BLaER1 (cell line): ENCODE measurements at regions not wholly inside any gene's neighbourhood (a gene's known extent, or its start where the extent isn't known, plus 50 kb on each side); places are given as distances from the start of the nearest gene placed in this dataset.
A peak's percentile ranks its signal among the peaks of the same experiment; 100 is the strongest.

ENCODE experiments used
- H3K27ac ChIP-seq: shearing (Covaris generic); formaldehyde crosslinking; 2 replicates; pipeline ENCODE4 v1.8.1; 2022
- H3K27me3 ChIP-seq: shearing (Covaris generic); formaldehyde crosslinking; 2 replicates; pipeline ENCODE4 v1.8.1; 2022
- H3K36me3 ChIP-seq: shearing (Covaris generic); formaldehyde crosslinking; 2 replicates; pipeline ENCODE4 v1.8.1; 2022
- H3K4me1 ChIP-seq: shearing (Covaris generic); formaldehyde crosslinking; 2 replicates; pipeline ENCODE4 v1.8.1; 2022
- H3K4me2 ChIP-seq: shearing (Covaris generic); formaldehyde crosslinking; 2 replicates; pipeline ENCODE4 v1.8.1; 2022
- H3K4me3 ChIP-seq: shearing (Covaris generic); formaldehyde crosslinking; 2 replicates; pipeline ENCODE4 v1.8.1; 2022
- H3K9ac ChIP-seq: shearing (Covaris generic); formaldehyde crosslinking; 2 replicates; pipeline ENCODE4 v1.8.1; 2022
- H3K9me3 ChIP-seq: shearing (Covaris generic); formaldehyde crosslinking; 2 replicates; pipeline ENCODE4 v1.8.1; 2022
- H4K20me1 ChIP-seq: shearing (Covaris generic); formaldehyde crosslinking; 2 replicates; pipeline ENCODE4 v1.8.1; 2022
- Cebpa-rat ChIP-seq: shearing (Covaris generic); IDR thresholded peaks from 2 replicates; pipeline ENCODE4 v1.8.1; 2022

DNA sequence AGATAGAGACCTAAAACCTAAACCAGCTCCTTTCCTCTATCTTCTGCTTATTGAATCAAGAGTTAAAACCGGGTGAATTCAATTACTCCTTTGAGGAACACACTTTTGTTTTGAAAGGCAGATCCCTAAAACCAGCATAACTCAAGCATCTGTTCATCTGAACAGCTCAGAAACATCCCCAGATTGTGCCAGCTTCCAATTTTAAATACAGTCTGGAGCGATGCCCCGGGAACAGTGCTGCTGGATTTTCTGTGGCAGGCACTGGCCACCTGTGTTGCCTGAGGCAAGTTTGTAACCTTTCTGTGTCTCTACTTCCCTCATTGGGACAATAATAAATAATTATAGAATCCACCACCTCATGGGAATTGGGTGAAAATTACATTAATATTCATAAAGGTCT lies 281.4 kb upstream of the NFE2L3 start:
- H3K27me3 ChIP-seq: peaks cover 51% of the 10 kb centered on the region
- no peak overlapping the region for H3K4me3 ChIP-seq

GRCh38 chr7:25876092-25876491 lies 275.9 kb upstream of the NFE2L3 start:
- H3K27me3 ChIP-seq: no peaks in the 10 kb centered on the region
- no peak for TF ChIP-seq Cebpa-rat
- no peaks in the 10 kb centered on the region for H3K36me3 ChIP-seq
- H3K27ac ChIP-seq: no peak overlapping the region
- no peaks in the 10 kb centered on the region for H4K20me1 ChIP-seq
- no peak overlapping the region for H3K4me2 ChIP-seq
- no peaks in the 10 kb centered on the region for H3K9me3 ChIP-seq
- no peak overlapping the region for H3K9ac ChIP-seq
- no peak overlapping the region for H3K4me3 ChIP-seq
- peaks cover 12% of the 10 kb centered on the region for H3K4me1 ChIP-seq

More for the DNA sequence above, 281.4 kb upstream of the NFE2L3 start:
- Histone ChIP-seq H3K36me3 (no peaks in the 10 kb centered on the region), H3K4me1 (no peaks in the 10 kb centered on the region), H3K4me2 (no peak overlapping the region), H3K9ac (no peak overlapping the region), H4K20me1 (peaks cover 24% of the 10 kb centered on the region), H3K9me3 (no peaks in the 10 kb centered on the region), H3K27ac (no peak overlapping the region)
- no peak for TF ChIP-seq Cebpa-rat

DNA sequence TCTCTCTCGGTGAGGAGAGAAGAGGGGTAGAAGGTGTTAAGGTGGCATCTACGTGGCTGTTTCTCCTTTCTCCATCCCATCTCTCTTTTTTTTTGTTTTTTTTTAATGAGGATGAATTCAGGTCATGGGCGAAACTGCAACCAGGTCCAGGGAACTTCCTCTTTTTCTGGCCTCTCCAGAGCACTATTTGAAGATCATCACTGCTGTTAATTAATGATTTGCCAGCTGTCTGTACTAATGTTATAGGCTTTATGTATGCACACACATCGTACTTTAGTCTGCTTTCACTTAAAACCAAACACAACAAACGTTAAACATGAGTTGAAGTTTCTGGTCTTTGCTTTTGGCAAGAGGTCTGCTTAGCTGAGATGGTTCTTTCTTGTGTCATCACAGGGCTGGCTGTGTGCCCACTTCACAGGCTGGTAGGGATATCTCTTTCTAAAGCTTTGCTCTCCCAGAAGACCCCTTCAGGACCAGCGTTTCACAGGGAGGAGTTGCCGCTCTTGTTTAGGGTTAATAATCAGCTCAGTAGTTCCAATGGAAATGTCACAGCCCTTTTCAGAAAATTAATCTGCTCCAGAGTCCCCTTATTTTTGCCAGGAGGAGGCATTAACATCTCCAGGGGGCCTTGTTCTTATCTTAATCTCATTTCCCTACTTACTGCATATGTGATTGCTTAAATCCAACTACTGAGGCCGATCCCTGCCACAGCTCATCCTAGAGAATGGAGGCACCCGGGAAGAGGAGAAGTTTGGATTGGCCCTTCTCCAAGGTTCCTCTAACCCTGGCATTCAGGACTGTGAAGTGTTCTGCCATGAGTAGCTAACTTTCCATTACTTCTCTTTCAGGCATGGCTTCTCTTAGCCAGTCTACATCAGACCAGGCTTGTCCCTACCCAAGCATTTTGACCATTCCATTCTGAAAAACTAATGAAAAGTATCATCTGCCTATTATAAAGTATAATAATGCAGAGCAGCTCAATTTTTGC lies 273.9 kb upstream of the NFE2L3 start:
- Histone ChIP-seq H3K4me1 (peaks cover 12% of the 10 kb centered on the region), H3K9me3 (no peaks in the 10 kb centered on the region), H3K27ac (no peak overlapping the region), H3K27me3 (no peaks in the 10 kb centered on the region), H3K4me3 (no peak overlapping the region), H4K20me1 (no peaks in the 10 kb centered on the region), H3K4me2 (peak overlapping the region; percentile 35), H3K36me3 (no peaks in the 10 kb centered on the region), H3K9ac (no peak overlapping the region)
- TF ChIP-seq Cebpa-rat: no peak

DNA sequence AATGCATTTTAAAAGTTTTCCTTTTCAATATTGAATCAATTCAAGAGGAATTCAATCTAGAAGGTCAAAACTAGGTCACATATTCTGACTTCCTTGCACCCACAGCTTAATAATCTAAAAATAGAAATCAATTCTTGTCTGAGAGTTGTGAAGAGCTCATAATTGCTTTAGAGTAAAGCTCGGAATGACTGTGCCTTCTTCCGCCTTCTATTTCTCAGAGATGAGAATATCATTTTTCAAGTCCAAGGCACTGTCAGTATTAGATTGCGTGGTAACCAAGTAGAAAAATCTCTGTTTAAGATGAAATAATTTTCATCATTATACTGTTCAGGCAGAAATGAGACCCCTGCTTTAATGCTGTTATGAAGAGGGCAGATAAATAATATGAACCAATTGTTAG lies 272.2 kb upstream of the NFE2L3 start:
- H3K4me1 ChIP-seq: peaks cover 12% of the 10 kb centered on the region
- no peaks in the 10 kb centered on the region for H3K36me3 ChIP-seq
- no peak overlapping the region for H3K9ac ChIP-seq
- TF ChIP-seq Cebpa-rat: no peak
- H3K4me3 ChIP-seq: no peak overlapping the region
- 0 out of 2 replicates have a peak, but pooled peaks cover 5% of the 10 kb centered on the region for H3K27me3 ChIP-seq
- H3K9me3 ChIP-seq: no peaks in the 10 kb centered on the region
- no peaks in the 10 kb centered on the region for H4K20me1 ChIP-seq
- H3K4me2 ChIP-seq: no peak overlapping the region
- H3K27ac ChIP-seq: no peak overlapping the region

GRCh38 chr7:25881317-25882037 lies 270.5 kb upstream of the NFE2L3 start:
- no peaks in the 10 kb centered on the region for H3K9me3 ChIP-seq
- no peak overlapping the region for H3K4me2 ChIP-seq
- peaks cover 12% of the 10 kb centered on the region for H3K4me1 ChIP-seq
- no peak overlapping the region for H3K9ac ChIP-seq
- H3K27me3 ChIP-seq: 0 out of 2 replicates have a peak, but pooled peaks cover 5% of the 10 kb centered on the region
- no peak overlapping the region for H3K4me3 ChIP-seq
- no peaks in the 10 kb centered on the region for H4K20me1 ChIP-seq
- no peak overlapping the region for H3K27ac ChIP-seq
- no peak for TF ChIP-seq Cebpa-rat
- no peaks in the 10 kb centered on the region for H3K36me3 ChIP-seq

GRCh38 chr7:25882151-25882773 lies 269.7 kb upstream of the NFE2L3 start:
- no peak overlapping the region for H3K27ac ChIP-seq
- H4K20me1 ChIP-seq: no peaks in the 10 kb centered on the region
- peaks cover 12% of the 10 kb centered on the region for H3K4me1 ChIP-seq
- no peaks in the 10 kb centered on the region for H3K36me3 ChIP-seq
- H3K4me2 ChIP-seq: no peak overlapping the region
- no peak for TF ChIP-seq Cebpa-rat
- H3K9me3 ChIP-seq: no peaks in the 10 kb centered on the region
- H3K4me3 ChIP-seq: no peak overlapping the region
- 0 out of 2 replicates have a peak, but pooled peaks cover 5% of the 10 kb centered on the region for H3K27me3 ChIP-seq
- no peak overlapping the region for H3K9ac ChIP-seq

DNA sequence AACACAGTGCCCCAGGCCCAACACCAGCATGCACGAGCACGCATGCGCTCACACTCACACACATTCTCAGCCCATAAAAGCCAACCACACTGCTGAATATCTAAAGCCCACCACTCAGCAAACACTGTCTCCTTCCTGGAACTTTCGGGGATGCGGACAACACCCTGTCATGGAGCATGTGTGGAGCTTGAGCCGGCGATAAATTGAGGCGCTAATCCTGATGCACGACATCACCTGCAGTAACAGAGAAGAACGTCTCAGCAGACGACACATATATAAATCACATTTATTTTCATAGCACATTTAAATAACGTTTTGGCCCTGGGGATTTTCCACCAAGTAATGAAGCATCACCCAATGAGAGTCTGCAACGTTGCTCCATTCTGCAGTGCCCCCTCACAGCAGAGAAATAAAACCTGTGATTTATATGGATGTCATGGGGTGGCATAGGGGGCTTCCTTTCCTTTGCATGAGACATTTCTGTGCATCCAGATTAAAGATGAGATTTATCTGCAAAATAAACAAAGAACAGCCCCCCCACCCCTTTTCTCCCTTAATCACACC lies 267.7 kb upstream of the NFE2L3 start:
- Histone ChIP-seq H3K9ac (no peak overlapping the region), H3K36me3 (no peaks in the 10 kb centered on the region), H3K4me3 (no peak overlapping the region), H3K4me2 (no peak overlapping the region), H3K4me1 (0 out of 2 replicates have a peak, but pooled peaks cover under 1% of the 10 kb centered on the region), H3K27me3 (0 out of 2 replicates have a peak, but pooled peaks cover 5% of the 10 kb centered on the region), H3K27ac (no peak overlapping the region), H4K20me1 (no peaks in the 10 kb centered on the region), H3K9me3 (no peaks in the 10 kb centered on the region)
- no peak for TF ChIP-seq Cebpa-rat

- H3K4me1 ChIP-seq: peaks cover 8% of the 10 kb centered on the region
- no peak overlapping the region for H3K4me3 ChIP-seq
- no peak overlapping the region for H3K27ac ChIP-seq
- no peak for TF ChIP-seq Cebpa-rat
- no peaks in the 10 kb centered on the region for H3K36me3 ChIP-seq
- H3K9ac ChIP-seq: no peak overlapping the region
- no peak overlapping the region for H3K4me2 ChIP-seq
- H3K9me3 ChIP-seq: no peaks in the 10 kb centered on the region
- H4K20me1 ChIP-seq: no peaks in the 10 kb centered on the region
- H3K27me3 ChIP-seq: 0 out of 2 replicates have a peak, but pooled peaks cover 5% of the 10 kb centered on the region
These were observed 266.9 kb upstream of the NFE2L3 start for GRCh38 chr7:25885057-25885576.
